AML-193 (cell line): ENCODE measurements at regions not wholly inside any gene's neighbourhood (a gene's known extent, or its start where the extent isn't known, plus 50 kb on each side); places are given as distances from the start of the nearest gene placed in this dataset.
"Not testable (repeated sequence)": the region's sequence is repeated elsewhere in the genome, so short reads cannot be mapped to it uniquely, and the experiment has no call there.

Source experiments
- DNase-seq, 2 experiments: peaks; one replicate each; lab custom pipeline; 2025; lab: John Stamatoyannopoulos, UW

DNA sequence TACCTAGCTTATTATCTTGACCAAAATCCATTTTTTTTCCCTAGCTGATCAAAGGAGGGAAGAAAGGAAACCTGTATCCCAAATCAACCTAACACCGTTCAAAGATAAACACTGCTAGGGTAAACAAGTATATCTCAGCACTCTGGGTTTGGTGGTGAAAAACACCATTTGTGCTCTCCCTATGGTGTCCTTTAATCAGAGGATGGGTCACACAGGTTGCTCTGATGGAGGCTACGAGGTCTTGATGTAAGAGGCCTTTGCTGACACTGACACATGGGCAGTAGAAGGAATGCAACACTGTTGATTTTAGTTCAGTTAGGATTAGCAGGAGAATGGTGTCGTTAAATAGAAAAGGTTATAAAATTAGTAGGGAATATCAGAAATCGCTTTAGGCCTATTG is 179.3 kb downstream of the HDGFL1 start:
- DNase-seq, result no peak

DNA sequence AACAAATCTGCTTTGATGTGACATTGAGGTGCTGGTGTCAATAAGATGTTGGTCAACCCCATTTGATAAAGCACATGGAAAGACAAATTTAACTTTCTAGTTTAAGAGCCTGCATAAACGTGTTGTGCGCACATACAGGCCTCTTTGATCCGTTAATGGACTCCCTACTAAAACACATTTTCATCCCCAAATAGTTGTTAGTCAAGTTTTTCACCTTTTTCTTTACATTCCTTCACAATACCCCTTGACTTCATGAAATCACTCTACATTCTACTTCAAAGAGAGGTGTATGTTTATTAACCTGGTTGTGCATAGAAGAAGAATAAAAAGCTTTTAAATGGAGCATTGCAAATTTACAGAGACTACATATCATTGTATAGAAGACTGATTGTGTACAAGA is 180.3 kb downstream of the HDGFL1 start:
- no peak for DNase-seq

DNA sequence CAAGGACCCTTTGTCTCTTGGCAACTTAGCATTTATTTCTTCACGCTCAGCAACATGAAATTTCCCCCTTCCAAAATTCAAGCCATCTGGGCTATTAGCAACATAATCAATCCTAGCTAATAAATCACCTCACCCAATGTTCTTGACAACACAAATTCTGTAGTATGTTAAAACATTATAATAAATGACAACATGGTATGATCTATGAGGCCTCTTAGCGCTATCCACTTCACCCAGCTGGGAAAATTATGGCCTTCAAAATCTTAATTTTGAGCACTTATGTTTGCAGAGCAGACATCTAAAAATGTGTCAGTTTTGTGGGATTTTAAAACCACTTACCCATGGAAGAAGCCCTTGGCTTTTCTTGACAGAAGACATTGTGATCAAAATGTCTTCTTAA is 181.9 kb downstream of the HDGFL1 start:
- DNase-seq, result no peak

- no peak for DNase-seq
Observed at GRCh38 chr6:22752522-22752921, 183.2 kb downstream of the HDGFL1 start.

DNA sequence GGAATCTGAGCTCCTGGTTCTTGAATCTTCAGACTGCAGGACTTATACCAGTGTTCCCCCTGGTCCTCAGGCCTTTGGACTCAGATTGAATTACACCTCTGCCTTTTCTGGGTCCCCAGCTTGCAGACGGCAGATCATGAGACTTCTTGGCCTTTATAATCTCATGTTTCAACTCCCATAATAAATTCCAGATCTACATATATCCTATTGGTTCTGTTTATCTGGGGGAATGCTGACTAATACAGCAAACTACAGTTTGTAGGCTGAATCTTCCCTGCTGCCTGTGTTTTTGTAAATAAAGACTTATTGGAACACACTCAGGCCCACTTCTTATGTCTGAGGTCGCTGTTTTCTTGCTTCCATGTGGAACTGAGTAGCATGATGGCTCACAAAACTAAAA is 184.7 kb downstream of the HDGFL1 start:
- DNase-seq, result no peak

GRCh38 chr6:22755605-22756004 is 186.2 kb downstream of the HDGFL1 start:
- DNase-seq, result no peak

GRCh38 chr6:22756365-22756764 is 187.0 kb downstream of the HDGFL1 start:
- no peak for DNase-seq

DNA sequence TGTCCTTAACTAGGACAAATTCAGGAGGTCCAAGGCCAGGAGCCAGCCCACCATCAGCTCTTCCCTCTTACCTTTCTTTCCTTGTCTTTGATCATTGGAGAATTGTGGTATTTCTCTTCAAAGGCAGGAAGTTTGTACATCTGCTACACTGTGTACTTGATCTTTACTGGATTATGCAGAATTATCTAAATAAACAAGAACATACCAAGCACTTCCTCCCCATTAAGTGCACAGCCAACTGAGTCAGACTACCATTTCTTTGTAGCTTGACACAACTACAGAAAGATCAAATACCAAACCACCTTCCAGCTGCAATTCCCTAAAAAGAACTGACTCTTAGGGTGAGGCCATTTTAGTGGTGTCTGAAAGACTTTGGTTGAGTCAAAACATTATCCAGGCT is 195.1 kb downstream of the HDGFL1 start:
- no peak for DNase-seq

GRCh38 chr6:22765015-22765414 is 195.6 kb downstream of the HDGFL1 start:
- DNase-seq, result no peak

- DNase-seq, result no peak
Observed at GRCh38 chr6:22766979-22767378, 197.6 kb downstream of the HDGFL1 start.

- DNase-seq, result no peak
Observed at GRCh38 chr6:22770054-22770453, 200.7 kb downstream of the HDGFL1 start.

GRCh38 chr6:22774129-22774528 is 204.8 kb downstream of the HDGFL1 start:
- DNase-seq, result no peak

GRCh38 chr6:22778438-22778837 is 209.1 kb downstream of the HDGFL1 start:
- not testable (repeated sequence) for DNase-seq

DNA sequence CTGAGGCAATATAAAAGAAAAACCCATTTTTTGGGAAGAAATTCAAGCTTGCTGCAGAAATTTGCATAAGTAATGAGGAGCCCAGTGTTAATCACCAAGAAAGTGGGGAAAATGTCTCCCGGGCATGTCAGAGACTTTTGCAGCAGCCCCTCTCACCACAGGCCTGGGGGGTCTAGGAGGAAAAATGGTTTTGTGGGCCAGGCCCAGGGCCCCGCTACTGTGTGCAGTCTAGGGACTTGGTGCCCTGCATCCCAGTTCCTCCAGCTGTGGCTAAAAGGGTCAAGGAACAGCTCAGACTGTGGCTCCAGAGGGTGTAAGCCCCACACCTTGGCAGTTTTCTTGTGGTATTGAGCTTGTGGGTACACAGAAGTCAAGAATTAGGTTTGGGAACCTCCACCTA is 209.7 kb downstream of the HDGFL1 start:
- DNase-seq, result no peak

- DNase-seq, result no peak
Observed at GRCh38 chr6:22783931-22784330, 214.6 kb downstream of the HDGFL1 start.

GRCh38 chr6:22784601-22785410 is 215.4 kb downstream of the HDGFL1 start:
- no peak for DNase-seq

DNA sequence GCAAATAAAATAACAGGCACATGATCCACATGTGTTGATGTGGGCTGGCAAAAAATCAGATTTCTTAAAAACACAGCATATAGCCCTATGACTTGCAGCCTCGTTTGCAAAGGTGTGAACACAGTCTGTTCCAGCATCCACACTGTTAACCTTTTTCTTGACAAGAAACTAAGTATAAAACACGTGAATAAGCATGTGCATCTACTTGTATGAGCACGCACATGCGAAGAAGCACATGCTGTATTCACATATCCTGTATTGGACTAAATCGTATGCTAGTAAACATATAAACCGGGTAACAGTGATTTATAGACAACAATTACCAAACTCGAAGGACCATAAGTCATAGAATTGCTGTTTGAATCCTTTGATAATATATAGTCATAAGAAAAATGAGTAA is 218.7 kb downstream of the HDGFL1 start:
- no peak for DNase-seq

DNA sequence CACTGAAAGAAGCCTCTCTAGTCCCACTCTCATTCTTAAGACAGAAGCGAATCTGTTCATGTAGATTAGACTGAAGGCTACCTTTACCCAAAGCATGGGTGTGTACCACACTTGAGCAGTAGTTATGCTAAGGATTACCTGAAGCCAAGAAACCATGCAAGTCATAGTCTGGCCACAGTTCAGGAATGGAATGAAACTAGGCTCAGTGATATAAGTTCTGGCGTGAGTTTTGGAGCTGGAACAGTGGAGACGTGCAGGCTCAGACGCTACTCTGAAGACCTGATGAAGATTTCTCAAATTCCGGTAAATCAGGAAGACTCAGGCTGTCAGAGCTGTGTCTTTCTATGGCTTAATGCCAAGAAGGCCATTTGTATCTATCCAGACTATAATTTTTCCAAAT is 219.9 kb downstream of the HDGFL1 start:
- no peak for DNase-seq

GRCh38 chr6:22794844-22795243 is 225.5 kb downstream of the HDGFL1 start:
- no peak for DNase-seq

DNA sequence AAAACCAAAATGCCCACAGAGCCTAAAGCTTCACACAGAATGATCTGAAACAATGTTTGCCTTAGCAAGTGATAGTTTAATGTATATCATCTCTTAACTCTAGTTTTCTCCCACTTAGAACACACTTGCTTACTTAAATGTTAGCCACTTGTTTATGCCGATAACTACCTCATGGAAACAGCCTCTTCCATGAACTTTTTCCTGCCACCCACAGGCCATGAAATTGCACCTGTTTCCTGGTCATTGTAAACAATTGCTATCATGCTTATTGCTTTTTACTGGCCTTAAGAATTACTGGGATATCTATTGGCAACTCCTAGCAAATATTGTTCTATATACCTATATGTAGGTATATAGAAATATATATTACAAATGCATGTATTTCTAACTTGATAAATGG is 231.1 kb downstream of the HDGFL1 start:
- no peak for DNase-seq

- no peak for DNase-seq
Observed at GRCh38 chr6:22801831-22802230, 232.5 kb downstream of the HDGFL1 start.

DNA sequence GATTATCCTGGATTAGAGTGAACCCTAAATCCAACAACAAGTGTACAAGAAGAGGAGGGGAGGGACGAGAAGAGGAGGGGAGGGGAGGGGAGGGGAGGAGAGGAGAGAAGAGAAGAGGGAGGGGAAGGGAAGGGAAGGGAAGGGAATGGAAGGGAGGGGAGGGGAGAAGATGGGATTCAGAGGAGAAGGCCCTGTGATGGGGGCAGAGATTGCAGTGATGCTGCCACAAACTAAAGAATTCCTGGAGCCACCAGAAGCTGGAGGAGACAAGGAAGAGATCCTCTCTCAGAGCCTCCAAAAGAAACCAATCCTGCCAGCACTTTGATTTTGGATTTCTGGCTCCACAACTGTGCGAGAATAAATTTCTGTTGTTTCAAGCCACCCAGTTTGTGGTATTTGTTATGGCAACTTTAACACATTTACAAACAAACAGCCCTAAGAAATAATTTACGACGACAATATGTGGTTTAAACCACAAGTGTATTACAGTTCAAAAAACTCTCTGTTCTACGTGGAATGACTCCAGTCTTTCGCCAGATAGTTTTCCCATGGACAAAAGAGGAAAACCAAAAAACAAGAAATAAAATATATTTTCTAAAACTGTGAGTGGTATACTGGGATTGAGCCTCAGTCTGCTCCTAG is 235.4 kb downstream of the HDGFL1 start:
- DNase-seq, result no peak

GRCh38 chr6:22807261-22807660 is 237.9 kb downstream of the HDGFL1 start:
- no peak for DNase-seq

DNA sequence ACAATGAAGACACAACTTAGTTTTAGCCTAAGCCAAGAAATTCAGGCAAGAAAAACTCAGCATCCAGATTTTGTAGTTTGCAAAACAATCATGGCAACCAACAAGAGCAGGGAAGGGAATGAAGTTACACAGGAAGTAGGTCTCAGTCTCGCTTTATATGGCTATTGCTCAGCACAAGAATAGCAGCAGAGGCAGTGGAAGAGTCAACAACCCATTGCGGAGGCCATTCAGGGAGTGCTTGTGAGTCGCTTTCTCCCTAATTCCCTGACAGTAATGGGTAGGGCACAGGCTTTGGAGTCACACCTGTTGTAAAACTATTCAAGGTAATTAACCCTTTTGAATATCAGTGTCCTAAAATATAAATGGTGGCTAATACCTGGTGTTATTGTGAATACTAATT is 238.5 kb downstream of the HDGFL1 start:
- no peak for DNase-seq
